ENCODE measurements at regions not wholly inside any gene's neighbourhood (a gene's known extent, or its start where the extent isn't known, plus 50 kb on each side); places are given as distances from the start of the nearest gene placed in this dataset.

DNA sequence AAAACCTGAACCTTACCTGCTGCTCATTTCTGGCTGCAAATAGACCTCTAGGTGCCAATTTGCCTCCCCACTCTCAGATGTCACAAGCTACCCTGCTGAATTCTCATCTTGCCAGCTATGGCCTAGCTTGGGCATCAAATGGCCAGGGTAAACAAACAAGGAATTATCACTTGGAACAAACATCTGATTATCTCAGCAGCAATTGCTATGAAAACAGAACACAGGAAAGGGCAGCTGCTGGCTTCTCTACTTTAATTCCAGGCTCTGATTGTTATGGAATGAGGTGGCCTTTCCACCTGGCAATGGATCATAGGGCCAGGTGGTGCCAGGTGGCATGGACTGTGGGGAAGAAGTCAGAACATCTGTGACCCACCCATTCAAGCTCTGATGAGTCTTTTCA lies 505.1 kb downstream of the TLR4 start:
- Histone ChIP-seq H3K9me3 (ENCODE audit: low read length) (no peaks in the 10 kb centered on the region), H3K4me3 (ENCODE audit: low read depth, low read length, poor library complexity, severe bottlenecking) (no peak overlapping the region), H3K36me3 (ENCODE audit: insufficient read depth, low read length) (no peaks in the 10 kb centered on the region), H4K20me1 (ENCODE audit: insufficient read depth, low read length) (no peaks in the 10 kb centered on the region), H2AFZ (ENCODE audit: low read length) (no peak overlapping the region), H3K4me1 (ENCODE audit: insufficient read depth, low read length, severe bottlenecking) (no peaks in the 10 kb centered on the region), H3K9ac (ENCODE audit: low read length) (no peak overlapping the region), H3K4me2 (ENCODE audit: low read length) (no peak overlapping the region), H3K27me3 (ENCODE audit: insufficient read depth, low read length) (no peaks in the 10 kb centered on the region), H3K27ac (ENCODE audit: low read depth, low read length, poor library complexity, severe bottlenecking) (no peak overlapping the region), H3F3A (ENCODE audit: insufficient read depth, low read length) (no peaks in the 10 kb centered on the region), H3K9me2 (ENCODE audit: low read depth, low read length) (no peaks in the 10 kb centered on the region), H3K79me2 (ENCODE audit: insufficient read depth, low read length) (no peaks in the 10 kb centered on the region)
- TF ChIP-seq EZH2 (IDR thresholded peaks at IDR 0.05; ENCODE audit: borderline replicate concordance, low read length) = no peak
- TF ChIP-seq CTCF (IDR thresholded peaks at IDR 0.05; ENCODE audit: low read length) = no peak

GRCh38 chr9:118215549-118215948 lies 511.3 kb downstream of the TLR4 start:
- Histone ChIP-seq H4K20me1 (ENCODE audit: insufficient read depth, low read length) (no peaks in the 10 kb centered on the region), H3K9ac (ENCODE audit: low read length) (no peak overlapping the region), H3K9me3 (ENCODE audit: low read length) (no peaks in the 10 kb centered on the region), H3K9me2 (ENCODE audit: low read depth, low read length) (no peaks in the 10 kb centered on the region), H3K4me2 (ENCODE audit: low read length) (no peak overlapping the region), H3K27me3 (ENCODE audit: insufficient read depth, low read length) (no peaks in the 10 kb centered on the region), H3F3A (ENCODE audit: insufficient read depth, low read length) (no peaks in the 10 kb centered on the region), H2AFZ (ENCODE audit: low read length) (no peak overlapping the region), H3K36me3 (ENCODE audit: insufficient read depth, low read length) (no peaks in the 10 kb centered on the region), H3K27ac (ENCODE audit: low read depth, low read length, poor library complexity, severe bottlenecking) (no peak overlapping the region), H3K4me1 (ENCODE audit: insufficient read depth, low read length, severe bottlenecking) (no peaks in the 10 kb centered on the region), H3K4me3 (ENCODE audit: low read depth, low read length, poor library complexity, severe bottlenecking) (no peak overlapping the region), H3K79me2 (ENCODE audit: insufficient read depth, low read length) (no peaks in the 10 kb centered on the region)
- TF ChIP-seq EZH2 (IDR thresholded peaks at IDR 0.05; ENCODE audit: borderline replicate concordance, low read length) (no peak), CTCF (IDR thresholded peaks at IDR 0.05; ENCODE audit: low read length) (no peak)

- Histone ChIP-seq H4K20me1 (ENCODE audit: insufficient read depth, low read length) (no peaks in the 10 kb centered on the region), H2AFZ (ENCODE audit: low read length) (no peak overlapping the region), H3K4me3 (ENCODE audit: low read depth, low read length, poor library complexity, severe bottlenecking) (no peak overlapping the region), H3K4me2 (ENCODE audit: low read length) (no peak overlapping the region), H3F3A (ENCODE audit: insufficient read depth, low read length) (no peaks in the 10 kb centered on the region), H3K9me2 (ENCODE audit: low read depth, low read length) (no peaks in the 10 kb centered on the region), H3K27ac (ENCODE audit: low read depth, low read length, poor library complexity, severe bottlenecking) (no peak overlapping the region), H3K9ac (ENCODE audit: low read length) (no peak overlapping the region), H3K36me3 (ENCODE audit: insufficient read depth, low read length) (no peaks in the 10 kb centered on the region), H3K9me3 (ENCODE audit: low read length) (no peaks in the 10 kb centered on the region), H3K4me1 (ENCODE audit: insufficient read depth, low read length, severe bottlenecking) (no peaks in the 10 kb centered on the region), H3K79me2 (ENCODE audit: insufficient read depth, low read length) (no peaks in the 10 kb centered on the region), H3K27me3 (ENCODE audit: insufficient read depth, low read length) (no peaks in the 10 kb centered on the region)
- TF ChIP-seq CTCF (IDR thresholded peaks at IDR 0.05; ENCODE audit: low read length) = no peak
- TF ChIP-seq EZH2 (IDR thresholded peaks at IDR 0.05; ENCODE audit: borderline replicate concordance, low read length) = no peak
Measured at GRCh38 chr9:118222375-118222774, 518.2 kb downstream of the TLR4 start.

Data from OCI-LY1 (cell line).